ENCODE measurements at regions not wholly inside any gene's neighbourhood (a gene's known extent, or its start where the extent isn't known, plus 50 kb on each side); places are given as distances from the start of the nearest gene placed in this dataset.
A peak's percentile ranks its signal among the peaks of the same experiment; 100 is the strongest.
"Not testable (repeated sequence)": the region's sequence is repeated elsewhere in the genome, so short reads cannot be mapped to it uniquely, and the experiment has no call there.

DNA sequence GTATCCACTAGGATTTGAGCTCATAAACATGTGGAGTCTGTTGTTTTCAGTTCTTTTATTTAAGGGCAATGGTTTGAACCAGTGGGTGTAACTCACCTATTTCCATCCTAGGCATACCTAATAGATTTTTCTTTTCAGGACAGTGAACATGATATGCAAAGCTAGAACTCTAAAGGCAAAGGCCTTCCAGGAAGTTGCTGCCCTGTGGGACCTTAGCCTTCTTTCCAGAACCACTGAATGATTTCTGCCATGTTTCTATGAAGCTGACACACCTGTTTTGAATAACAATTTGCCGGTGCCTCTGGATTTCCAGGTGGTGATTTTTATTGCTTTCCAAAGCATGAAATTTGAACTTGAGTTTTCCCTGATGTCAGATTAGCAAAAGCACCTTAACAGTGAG lies 372.9 kb upstream of the FAR2 start:
- no peak for DNase-seq

DNA sequence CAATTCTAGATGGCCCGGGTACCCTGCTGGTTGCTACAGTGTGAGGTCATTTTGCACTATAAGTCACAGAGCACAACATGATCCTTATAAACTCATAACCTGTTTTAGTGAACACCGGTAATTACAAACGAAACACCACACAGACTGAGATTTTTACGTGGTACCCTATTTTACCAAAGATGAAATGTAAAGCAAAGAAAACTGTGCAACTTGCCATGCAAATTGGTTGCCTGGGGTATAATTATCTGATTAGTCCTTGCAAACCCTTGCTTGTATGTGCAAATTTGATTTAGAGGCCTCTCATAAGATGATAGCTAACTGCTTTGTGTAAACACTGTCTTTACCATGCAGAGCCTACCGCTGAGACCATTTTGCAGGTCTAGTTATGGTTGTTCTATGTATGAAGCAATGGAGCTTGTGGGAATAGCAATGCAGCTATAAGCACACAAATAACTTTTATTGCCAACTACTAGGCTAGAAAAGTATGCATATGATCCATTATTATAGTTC lies 372.1 kb upstream of the FAR2 start:
- no peak for DNase-seq

DNA sequence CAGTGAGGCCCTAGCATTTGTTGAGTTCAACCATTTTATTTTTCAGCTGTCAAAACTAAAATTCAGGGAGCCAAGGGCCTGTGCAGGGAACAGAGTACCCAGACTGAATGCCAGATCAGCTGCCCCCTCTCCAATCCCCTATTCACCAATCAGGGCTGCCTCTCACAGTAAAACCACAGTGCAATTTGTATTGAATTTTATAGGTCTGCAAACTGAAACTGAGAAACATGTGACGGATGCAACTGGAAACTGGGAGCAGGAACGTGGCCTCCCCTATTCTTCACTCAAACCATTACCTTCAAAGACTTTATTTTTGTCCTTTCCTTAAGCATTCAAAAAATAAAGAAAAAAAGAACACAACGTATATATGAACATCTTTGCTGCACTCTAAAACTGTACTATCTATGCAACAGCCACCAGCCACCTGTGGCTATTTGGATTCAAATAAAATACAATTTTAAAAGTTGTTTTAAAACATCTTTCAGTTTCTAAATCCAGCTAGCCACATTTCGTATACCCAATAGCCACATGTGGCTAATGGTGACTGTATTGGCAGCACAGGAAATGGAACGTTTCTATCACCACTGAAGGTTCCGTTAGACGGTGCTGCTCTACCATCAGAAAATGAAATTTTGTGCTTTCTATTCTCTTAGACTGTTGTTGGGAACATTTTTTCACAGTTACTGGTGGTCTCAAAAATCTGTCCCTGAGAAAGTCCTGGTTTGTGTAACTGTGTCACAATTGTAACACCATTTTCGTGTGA lies 371.3 kb upstream of the FAR2 start:
- no peak for DNase-seq

DNA sequence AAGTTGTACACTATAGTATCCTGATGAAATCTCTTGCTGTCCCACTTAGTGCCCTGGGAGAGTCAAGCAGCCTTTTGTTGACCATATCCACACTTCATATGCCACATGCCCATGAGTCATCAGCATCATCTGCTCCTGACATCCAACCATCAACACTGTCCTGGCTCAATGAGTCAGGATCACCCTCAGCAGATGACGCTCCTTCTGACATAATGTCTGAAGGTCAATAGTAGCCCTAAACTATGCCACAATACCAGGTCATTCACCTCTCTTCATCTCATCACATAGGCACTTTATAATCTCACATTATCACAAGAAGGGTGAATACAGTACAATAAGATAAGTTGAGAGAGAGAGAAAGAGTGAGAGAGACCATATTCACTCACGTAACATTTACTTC lies 369.0 kb upstream of the FAR2 start:
- peak; percentile 65 for DNase-seq

DNA sequence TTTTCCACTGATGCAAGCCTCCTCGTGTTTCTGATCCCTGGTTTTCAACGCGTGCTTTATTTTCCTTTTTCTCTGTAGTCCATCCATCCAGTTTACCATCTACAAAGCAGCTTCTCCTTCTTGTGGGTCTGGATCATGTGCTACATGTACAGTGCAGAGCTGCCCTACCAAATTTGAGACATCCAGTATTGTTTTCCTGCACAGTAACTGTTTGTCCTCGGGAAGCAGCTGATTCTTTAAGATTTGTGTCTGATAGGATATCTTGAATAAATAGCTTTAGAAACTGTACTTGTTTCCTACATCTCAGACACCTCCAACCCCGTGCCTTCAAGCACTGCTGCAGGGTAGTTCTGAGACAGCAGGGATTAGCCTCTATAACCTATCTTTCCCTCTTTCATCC lies 368.1 kb upstream of the FAR2 start:
- no peak for DNase-seq

DNA sequence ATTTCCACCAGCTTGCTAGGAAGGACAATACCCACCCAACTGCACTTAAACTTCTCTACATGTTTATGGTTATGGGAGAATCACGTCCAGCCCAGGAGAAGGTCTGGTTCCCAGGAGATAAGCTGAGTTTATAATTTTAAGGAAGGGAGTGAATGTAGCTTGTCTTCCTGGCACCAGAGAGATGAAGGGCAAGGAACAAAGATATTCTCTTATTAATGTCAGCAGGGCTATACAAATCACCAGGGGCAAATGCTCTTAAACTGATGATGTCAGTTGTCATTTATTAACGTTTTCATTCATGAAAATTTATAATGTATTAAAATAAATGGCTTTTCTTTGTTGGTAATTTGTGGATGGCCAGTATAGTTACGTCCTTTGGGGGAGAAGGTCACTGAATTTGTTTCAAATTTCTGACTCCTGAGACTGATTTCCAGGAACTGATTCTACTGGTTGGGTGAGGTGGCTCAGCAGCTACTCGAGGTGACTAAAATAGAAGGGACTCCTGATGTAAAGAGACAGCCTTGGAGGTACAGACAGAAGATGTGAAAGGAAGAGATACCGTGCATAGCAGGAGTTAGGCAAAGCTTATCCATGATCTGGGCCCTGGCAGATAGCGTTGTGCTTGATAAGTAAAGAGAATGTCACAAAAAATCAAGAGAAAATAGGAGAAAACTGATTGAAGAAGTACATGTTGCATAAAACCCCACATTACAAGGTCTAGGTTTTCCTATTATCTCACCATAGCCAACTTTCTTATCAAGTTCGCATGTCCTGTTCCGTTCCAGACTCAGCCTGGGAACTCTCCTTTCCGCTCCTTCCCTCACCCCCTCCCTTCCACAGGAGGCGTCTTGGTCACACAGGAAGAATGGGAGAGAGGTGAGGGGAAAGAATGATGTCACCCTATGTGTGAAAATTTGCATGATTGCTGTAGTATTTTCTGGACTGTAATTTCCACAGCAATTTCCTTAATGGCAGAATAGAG lies 367.1 kb upstream of the FAR2 start:
- DNase-seq = no peak

DNA sequence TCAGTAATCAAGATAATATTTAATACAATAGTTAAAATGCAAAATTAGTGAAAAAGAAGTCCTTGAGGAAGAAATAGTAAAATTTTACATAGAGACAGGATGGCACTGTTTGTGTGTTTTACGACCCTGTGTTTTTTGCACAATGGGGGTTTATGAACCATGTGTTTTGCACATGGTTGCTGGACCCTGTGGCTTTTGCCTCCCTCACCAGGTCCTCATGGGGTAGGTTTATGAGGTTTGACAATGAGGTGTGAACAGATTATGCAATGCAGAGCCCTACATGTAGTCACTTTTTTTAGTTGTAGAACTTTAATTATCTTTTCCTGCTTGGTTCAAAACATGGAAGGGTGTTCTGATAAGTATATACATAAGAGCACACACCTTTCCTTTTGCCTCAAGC lies 366.3 kb upstream of the FAR2 start:
- no peak for DNase-seq

DNA sequence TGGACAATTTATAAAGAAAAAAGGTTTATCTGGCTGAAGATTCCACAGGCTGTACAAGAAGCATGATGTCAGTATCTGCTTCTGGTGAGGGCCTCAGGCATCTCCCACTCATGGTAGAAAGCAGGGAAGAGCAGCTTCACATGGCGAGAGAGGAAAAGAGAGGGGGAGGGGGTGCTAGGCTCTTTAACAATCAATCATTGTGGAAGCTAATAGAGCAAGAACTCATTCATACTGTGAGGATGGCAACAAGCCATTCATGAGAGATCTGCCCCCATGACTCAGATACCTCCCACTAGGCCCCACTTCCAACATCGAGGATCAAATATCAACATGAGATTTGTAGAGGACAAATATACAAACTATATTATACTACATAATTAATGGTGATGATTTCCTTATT lies 361.9 kb upstream of the FAR2 start:
- DNase-seq = peak; percentile 16

DNA sequence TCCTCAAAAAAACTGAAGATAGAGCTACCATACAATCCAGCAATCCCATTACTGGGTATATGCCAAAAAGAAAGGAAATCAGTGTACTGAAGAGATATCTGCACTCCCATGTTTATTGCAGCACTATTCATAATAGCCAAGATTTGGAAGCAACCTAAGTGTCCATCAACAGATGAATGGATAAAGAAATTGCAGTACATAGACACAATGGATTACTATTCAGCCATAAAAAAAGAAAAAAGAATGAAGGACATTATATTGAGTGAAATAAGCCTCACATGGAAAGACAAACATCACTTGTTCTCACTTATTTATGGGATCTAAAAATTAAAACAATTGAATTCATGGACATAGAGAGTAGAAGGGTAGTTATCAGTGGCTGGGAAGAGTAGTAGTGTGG lies 360.8 kb upstream of the FAR2 start:
- not testable (repeated sequence) for DNase-seq

DNA sequence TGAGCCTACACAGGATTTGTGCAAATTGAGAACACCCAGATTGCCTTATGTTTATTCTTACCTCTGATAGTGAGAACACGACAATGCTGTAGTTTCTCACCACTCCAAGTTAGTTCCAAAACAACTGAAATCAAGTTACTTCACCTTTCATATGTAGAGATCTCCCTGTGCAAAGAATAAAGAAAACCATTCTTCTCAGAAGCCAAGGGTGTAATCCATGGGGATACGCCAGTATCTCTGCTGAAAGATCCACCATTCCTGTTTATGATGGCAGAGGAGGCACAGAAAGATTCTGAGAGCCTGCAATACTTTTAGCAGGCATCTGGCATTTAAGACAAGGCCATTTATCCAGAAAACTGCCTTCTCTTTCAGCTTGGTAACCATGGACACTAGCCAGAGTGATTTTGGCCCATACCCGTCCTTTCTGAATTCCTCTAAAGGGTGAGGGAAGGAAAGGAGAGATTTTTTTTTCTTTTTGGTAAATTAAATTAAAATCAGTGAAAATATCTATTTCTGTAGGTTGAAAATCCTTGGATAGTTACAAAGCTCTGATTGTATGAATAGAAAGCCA lies 355.4 kb upstream of the FAR2 start:
- no peak for DNase-seq

DNA sequence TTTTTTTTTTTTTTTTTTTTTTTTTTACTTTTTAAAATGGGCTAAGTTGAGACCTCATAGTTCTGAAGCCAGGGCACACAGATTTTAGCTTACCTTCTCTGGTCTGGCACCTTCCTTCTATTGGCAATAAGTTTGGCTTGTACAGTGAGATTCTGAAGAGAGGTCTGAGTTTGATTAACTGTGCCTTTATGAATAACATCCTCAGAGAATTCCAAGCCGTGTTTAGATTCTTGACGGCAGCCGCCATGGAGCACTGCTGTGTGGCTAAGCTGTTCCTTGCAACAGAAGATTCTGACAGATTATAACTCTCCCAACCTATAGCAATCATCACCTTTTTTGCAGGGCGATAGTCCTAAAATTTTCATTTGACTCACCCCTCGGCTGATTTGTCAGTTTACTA lies 354.9 kb upstream of the FAR2 start:
- peak; percentile 14 for DNase-seq

DNA sequence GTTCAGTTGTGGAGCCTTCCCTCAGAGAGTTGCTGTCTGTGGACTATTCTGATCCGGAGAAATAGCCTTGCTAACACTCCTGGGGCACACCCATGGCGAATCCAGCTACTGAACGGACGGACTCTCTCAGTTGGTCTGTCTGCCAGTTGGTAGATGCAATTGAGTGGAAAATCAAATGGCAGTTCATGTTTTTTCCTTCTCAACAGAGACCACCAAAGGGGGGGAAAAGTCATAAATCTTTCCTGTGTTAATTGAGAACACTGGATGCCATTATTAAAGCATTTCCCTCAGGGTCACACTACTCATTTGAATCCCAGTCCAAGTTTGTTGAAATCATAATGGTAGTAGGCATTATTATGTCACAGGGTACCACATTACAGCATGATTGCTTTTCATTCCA lies 354.3 kb upstream of the FAR2 start:
- no peak for DNase-seq

DNA sequence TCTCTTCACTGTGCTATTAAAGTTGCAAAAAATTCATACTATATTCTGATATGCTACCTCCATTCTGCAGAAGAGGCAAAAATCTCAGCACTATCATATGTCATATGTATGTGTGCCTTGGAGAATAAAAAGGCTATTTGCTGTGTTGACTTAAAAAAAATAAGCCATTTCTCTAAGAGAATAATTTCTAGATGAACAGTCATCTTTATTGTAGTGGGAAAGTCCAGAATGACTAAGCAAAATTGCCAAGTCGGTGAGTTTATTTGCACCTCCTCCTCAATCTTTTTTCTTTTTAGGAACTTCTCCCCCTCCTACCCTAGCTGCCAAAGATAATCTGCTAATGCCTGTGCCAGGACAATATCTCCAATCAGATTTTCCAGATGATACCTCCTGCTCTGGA lies 353.8 kb upstream of the FAR2 start:
- peak; percentile 54 for DNase-seq

DNA sequence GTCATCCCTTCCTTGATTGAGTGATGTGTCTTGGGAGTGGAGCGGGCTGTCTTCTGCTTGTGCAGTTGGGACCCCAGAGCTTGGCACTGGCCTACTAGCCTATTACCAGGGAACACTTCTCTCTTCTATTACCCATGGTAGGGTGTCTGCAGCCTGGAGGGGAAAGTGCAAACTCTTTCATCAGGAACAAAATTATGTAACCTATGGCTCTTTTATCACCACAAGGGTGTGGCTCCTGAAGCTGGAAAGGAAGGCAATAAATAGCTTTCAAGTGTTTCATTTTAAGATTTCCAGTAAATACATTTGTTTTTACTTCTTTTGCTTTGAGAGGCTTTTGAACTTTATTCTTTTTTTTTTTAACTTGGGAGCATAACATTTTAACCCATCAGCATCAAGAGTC lies 349.7 kb upstream of the FAR2 start:
- no peak for DNase-seq

DNA sequence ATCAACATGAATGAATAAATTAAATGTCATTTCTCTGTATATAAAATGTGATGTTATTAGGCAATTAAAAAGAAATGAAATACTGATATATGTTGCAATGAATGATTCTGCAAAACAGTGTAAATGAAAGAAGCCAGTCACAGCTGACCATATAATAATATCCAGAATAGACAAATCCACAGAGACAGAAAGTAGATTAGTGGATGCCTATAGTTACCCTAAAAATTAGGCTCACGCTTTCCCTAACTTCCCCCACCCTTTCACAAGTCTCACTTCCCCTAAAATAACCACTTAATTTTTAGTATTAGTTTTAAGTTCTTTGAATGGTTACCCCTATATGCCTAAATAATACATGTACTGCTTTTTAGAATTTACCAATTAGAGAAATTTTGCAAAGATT lies 348.9 kb upstream of the FAR2 start:
- DNase-seq = no peak

DNA sequence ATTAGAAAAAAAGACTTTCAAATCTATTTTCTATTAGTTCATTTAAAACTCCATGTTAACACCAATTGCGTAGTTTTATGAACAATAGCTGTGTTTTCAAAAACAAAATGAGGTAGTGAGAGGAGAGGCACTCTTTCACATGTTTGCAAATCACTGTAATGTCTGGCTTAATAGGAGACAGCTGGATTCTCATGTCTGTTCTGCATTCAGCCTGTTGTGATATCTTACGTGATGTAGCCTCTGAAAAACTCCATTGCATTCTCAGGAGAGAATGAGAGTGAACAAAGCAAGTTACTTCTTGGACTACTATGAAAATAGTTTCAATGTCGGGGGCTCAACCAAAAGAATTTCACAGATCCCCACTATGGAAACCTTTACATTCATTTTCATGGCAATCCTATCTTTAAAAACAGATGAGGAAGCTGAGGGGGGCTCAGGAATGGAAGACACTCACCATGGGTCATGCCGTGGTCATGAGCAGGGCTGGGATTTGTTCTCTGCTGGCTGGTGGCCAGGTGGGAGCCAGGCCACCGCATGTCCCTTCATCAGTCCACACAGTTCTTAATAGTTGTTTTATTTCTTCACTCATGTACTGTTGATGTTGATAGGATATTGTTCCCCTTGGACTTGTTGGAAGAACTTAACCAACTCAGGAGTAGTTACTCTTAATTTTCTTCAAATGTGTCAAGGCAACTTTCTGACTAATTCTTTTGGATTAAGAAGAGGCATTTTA lies 346.2 kb upstream of the FAR2 start:
- peak; percentile 26 for DNase-seq

DNA sequence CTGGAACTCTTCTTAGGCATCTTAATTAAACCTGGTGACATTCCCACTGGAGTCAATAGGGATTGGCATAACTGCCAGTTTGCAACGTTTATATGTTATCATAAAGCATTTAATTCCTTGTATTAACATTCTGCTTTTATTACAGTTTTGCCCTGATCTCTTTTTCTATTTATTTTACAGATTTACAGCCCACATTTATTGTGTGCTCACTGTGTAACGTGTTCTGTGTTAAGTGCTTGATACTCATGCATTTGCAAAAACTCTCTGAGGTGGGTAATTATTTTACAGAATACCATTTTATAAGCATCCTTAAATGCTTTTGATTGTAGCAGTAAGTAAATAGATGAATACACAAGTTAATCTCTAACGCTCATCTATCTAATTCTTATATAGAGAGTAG lies 341.5 kb upstream of the FAR2 start:
- DNase-seq = no peak

DNA sequence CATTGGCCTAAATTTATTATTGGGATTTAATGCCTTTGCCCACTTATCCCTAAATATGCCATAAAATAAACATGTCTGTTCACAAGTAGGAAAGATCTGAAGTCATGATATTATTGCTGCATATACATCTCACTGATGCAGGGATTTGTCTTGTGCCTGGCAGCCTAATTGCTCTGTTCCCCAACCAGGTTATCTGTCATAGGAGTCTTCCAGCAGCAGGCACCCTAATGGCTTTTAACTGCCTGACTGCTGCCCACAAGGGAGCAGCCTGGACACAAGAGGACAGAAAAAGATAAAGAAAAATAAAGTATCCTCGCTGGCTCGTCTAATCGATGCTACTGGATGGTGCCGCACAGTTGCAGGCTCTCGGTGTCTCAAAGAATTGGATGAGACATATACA lies 337.6 kb upstream of the FAR2 start:
- DNase-seq = no peak

DNA sequence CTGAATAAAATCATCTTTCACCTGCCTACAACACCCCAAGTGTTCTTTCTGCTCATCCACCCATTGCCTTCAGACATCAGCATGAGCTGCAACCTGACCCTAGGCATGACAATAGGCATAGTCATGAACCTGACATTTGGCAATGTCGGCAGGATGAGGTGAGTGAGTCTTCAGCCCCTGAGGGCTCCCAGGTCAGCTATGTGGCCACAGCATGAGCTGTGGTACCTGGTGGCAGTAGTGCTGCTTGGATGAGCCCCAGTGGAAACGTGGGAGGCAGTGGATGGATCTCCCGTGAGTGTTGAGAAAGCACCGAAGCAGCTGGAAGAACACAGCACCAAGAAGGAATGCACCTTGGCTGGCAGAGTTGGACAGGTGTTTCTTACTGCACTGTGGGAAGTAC lies 334.8 kb upstream of the FAR2 start:
- no peak for DNase-seq

DNA sequence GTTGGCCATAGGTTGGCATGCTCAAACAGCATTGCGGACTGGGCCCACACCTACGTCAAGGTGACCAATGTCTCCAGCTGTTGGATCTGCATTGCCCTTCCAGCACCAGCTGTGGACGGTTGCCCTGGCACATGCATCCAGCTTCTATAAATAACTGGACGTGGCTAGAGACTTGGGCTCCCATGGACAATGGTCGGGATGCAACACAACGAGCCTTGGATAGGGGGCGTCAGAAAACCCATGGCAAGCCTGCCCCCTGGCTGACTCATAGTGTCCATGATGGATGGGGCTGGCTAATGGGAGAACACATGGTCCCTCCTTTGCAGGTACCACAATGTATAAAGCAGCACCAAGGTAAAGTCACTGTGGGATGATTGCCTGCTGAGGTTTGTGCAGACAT lies 331.6 kb upstream of the FAR2 start:
- DNase-seq = no peak

DNA sequence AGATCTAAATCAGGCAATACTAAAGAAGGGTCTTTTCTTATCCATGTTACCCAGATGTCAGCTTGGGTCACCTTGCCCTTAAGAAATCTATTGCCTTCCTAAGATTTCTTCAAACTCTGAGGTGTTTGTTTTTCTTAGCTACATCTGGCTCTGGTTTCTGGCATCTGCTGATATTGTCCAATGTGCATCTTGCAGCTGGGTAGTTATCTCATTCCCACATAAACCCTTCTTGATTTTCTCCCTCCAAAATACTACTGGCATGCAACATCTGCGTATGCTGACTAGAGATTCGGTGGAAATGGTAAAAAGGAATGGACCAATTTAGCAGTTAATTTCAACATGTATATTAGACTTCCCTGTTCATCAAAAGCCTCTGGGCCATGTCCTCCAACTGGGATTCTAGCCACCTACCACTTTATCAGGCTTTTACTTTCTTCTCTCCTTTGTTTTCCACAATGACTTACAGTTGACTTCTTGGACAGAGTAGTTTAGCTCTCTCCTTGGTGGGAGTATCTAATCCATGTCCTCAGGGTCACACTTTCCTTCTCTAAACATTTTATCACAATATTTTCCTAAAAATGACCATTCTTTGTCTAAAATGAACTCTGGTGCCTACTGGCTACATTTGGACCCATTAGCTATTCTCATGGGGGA lies 324.8 kb upstream of the FAR2 start:
- no peak for DNase-seq

DNA sequence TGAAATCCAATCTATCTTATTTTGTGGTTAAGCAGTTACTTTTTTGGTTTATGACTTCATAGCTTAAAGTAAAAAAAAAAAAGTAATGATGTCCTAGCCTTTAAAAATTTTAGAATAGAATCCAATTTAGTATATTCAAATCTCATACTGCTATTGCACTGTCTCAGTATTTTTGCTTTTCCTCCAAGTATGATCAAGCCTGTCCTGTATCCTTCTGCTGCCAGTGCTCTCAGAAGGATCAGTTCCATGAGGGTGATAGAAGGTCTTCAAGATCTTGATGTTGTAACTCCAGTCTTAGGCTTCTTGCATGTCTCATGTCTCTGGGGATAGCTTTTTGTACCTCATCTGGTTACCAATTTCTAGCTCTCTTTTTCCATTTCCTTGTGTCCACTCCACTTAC lies 324.2 kb upstream of the FAR2 start:
- DNase-seq = no peak
